ENCODE measurements at regions not wholly inside any gene's neighbourhood (a gene's known extent, or its start where the extent isn't known, plus 50 kb on each side); places are given as distances from the start of the nearest gene placed in this dataset.
A peak's percentile ranks its signal among the peaks of the same experiment; 100 is the strongest.

DNA sequence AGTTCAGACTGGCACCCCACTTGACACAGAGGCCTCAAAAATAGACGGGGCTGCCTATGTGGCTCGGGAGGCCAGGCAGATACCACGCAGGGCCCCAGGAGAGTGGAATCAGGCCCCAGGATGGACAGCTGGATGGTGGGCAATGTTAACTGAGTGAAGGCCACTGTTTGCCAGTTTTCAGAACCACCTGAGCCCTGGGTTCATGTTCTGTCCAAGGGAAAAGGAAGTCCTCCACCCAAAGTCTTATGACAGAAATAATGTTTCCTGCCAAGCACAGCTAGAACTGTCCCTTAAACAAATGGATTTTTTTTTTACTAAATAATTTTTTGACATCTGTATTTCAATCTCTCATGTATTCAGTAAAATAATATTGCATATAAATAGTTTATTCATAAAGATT lies 228.4 kb downstream of the KLF13 start:
- no peak for DNase-seq

- DNase-seq = peak; percentile 18
Observed at GRCh38 chr15:31556494-31557150, 230.0 kb downstream of the KLF13 start.

GRCh38 chr15:31557899-31558298 lies 231.3 kb downstream of the KLF13 start:
- DNase-seq = no peak

DNA sequence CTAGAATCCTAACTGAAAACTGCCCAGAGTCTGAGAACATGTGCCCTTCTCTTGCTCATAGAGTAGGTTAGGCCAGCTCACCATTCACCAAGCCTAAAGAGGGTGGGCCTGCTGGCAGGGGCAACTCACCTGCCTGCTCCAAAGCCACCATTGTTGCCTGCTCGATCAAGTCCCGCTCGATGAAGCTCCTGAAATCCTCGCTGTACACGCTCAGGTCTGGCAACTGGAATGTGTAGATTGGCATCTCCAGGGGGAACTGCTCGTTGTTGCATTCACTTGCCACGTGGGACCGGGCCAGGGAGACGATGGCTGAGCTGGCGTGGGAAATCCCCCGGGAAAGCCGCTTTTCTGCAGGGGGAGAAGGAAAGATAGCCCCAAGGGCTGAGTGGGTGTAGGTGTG lies 232.2 kb downstream of the KLF13 start:
- no peak for DNase-seq

- DNase-seq = no peak
Observed at GRCh38 chr15:31559786-31560185, 233.2 kb downstream of the KLF13 start.

- DNase-seq = no peak
Observed at GRCh38 chr15:31560643-31561042, 234.0 kb downstream of the KLF13 start.

- no peak for DNase-seq
Observed at GRCh38 chr15:31561156-31561555, 234.5 kb downstream of the KLF13 start.

DNA sequence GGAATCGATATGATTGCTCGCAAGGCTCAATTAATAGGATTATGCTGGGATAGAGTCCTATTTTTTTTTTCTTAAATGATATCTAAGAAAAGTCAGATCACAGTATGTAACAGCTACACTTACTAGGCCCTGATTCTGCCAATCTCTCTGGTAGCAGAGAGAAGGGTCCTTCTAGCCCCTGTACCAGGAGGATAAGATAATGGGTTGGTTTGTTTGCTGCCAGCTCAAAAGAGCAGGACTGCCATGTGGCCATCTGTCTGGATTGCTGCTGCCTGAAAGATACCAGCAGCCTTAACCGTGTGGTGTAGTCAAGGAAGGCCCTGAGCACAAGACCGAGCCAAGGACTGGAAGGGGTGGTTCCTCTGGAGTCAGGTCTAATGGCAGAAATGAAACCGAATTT lies 236.4 kb downstream of the KLF13 start:
- DNase-seq = no peak

- no peak for DNase-seq
Observed at GRCh38 chr15:31563421-31563820, 236.8 kb downstream of the KLF13 start.

- no peak for DNase-seq
Observed at GRCh38 chr15:31567861-31568260, 241.2 kb downstream of the KLF13 start.

DNA sequence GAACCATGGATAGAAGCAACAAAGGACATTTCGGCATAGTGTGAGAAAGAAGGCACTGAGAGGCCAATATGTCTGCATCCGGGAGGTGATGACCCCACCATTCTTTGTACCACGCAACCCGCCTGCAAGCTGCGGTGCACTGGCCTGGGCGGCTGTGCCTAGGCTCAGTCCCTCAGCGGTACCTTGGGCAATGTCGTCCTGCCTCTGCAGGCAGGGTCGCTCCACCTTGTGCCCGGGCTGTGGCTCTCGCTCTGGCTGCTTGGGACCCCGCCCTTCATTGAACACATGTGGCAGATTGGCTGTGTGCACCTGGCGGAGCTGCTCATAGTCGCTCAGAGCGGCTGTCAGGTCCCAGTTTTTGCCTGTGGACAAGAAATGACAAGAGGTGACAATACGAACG lies 243.2 kb downstream of the KLF13 start:
- DNase-seq = no peak

- no peak for DNase-seq
Observed at GRCh38 chr15:31570591-31570990, 244.0 kb downstream of the KLF13 start.

- no peak for DNase-seq
Observed at GRCh38 chr15:31571676-31572075, 245.0 kb downstream of the KLF13 start.

DNA sequence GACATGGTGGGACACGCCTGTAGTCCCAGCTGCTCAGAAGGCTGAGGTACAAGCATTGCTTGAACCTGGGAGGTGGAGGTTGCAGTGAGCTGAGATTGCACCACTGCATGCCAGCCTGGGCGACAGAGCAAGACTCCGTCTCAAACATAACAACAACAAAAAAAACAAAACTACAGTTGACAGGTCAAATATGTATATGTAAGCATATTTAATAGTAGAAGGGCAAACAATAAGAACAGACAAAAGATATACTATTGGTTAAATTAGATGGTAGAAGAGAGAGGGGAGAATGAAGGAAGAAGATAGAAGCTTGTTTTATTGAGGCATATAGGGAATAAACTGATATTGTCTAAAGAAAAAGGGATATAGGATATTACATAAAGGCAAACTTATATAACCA lies 247.1 kb downstream of the KLF13 start:
- DNase-seq = no peak

GRCh38 chr15:31574766-31575165 lies 248.1 kb downstream of the KLF13 start:
- DNase-seq = no peak

DNA sequence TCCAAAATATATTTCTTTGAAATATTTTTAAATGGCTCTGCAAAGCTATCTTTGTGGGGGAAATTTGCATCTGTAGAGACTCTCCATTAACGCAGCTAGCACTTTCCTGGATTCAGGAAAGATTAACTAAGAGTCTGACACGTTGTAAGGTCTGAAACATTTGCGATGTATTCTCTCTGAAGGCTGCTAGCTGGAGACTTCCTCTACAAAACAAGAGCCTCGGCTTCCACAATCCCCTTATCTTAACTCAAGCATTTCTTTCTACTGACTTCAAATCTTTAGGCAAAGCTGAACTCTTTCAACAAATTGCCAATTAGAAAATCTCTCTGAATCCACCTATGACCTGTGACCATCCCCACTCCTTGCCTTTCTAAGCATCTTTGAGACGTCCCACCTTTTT lies 250.5 kb downstream of the KLF13 start:
- no peak for DNase-seq

DNA sequence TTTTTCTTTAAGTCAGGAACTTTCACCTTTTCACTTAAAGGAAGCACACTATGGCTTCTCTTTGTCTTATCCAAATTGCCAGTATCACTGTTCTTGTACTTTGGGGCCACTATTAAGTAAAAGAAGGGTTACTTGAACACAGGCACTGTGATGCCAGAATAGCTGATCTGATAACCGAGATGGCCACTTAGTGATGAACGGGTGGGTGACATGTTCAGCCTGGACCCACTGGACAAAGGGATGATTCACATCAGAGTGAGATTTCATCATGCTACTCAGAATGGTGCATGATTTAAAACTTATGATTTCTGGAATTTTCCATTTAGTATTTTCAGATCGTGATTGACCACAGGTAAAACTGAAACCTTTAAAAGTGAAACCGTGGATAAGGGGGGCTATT lies 252.6 kb downstream of the KLF13 start:
- DNase-seq = no peak

DNA sequence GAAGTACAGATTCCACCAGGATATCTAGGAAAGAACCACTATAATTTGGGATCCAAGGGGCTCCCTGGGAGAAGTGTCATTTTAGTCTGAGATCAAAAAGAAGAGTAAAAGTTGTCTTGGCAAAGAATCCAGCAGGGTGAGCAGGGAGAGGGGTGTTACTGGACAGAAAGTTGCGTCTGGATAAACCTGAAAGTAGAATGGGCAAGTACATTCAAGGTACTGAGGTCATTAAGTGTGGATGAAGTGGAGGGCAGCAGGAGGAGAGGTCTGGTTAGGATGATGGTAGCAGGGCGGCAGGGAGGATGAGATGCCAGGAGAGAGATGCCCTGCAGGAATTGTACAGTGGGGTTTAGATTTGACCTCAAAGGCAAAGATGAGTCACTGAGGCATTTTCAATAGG lies 253.3 kb downstream of the KLF13 start:
- no peak for DNase-seq

- DNase-seq = no peak
Observed at GRCh38 chr15:31584195-31584594, 257.6 kb downstream of the KLF13 start.

DNA sequence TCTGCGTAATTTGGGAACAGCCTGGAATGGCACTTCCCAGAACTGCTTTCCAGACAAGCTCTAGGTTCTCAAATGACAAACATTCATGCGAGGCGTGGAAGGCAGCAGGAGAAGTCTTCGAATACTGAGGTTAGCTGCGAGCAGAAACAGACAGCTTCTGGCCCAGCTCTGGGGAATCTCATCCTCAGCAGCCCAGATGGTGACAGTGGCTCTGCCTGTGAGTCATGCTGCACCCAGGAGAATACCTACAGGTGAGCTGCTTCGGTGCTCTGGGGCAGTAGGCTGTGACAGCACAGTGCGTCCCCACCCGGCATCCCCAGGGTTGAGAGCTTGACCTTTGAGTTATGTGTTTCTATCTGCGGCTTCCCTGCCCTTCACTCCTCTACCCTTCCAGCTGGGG lies 258.6 kb downstream of the KLF13 start:
- DNase-seq = no peak

GRCh38 chr15:31586841-31587240 lies 260.2 kb downstream of the KLF13 start:
- DNase-seq = no peak

- no peak for DNase-seq
Observed at GRCh38 chr15:31587583-31587982, 260.9 kb downstream of the KLF13 start.

DNA sequence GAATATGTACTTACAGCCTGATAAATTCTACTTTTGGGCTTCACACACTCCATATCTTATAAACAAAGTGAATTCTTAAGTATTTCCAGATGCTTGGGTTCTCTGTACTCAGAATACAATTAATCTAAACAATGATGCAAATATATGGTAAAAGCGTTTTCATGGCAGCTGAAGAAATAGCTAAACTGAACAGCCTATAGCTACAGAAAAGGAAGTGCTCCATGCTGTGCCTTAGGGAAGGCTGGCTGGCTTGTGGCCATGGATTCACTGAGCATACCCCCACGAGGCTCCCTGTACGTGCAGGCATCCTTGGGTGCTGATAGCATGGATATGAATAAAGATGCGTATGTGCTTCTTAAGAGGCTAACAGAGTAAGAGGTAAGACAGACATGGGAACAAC lies 264.0 kb downstream of the KLF13 start:
- DNase-seq = peak; percentile 30

- DNase-seq = no peak
Observed at GRCh38 chr15:31591908-31592307, 265.3 kb downstream of the KLF13 start.

- DNase-seq = no peak
Observed at GRCh38 chr15:31597466-31597865, 270.8 kb downstream of the KLF13 start.

All from tongue (tissue), 1 donor.